GM19043 (cell line): ENCODE measurements at regions not wholly inside any gene's neighbourhood (a gene's known extent, or its start where the extent isn't known, plus 50 kb on each side); places are given as distances from the start of the nearest gene placed in this dataset.
"Not testable (repeated sequence)": the region's sequence is repeated elsewhere in the genome, so short reads cannot be mapped to it uniquely, and the experiment has no call there.

Source experiments
- ATAC-seq: cut with Tn5 transposase; IDR thresholded peaks from one replicate; pipeline ENCODE4 v1.9.1; 2021; ENCODE audit warnings: low read depth; ENCODE audit not compliant: unreplicated experiment

DNA sequence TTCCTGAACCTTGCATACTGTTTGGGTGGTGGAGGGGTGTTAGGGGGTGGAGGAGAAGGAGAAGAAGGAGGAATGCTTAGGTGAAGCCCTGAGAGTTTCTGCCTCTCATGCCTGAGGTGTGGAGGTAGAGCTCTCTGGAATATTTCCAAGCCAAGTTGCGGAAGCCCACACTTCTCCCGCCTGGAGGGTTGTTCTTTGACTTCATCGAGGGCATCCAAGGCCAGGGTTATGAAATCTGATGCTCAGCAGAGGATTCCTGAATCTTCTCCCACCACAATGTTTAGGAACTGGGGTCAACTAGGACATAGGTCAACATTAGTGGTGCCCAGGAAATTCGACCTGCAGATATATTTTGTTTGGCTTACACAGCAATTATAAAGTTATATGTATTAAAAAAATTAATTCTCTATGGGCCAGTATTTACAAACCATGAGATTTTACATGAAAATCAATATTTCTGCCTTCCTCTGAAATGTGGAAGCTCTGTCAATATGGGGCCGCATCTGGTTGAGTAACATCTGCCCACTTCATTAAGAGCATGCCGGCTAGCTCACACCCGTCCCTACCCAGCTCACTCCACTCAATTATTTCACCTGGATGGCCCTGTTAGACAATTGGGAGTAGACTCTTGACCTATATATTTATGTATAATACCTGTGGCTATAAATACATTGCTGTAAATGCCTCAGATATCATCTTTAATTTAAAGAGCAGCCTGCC, 257.1 kb upstream of the ZFP64 start:
- ATAC-seq, result no peak

DNA sequence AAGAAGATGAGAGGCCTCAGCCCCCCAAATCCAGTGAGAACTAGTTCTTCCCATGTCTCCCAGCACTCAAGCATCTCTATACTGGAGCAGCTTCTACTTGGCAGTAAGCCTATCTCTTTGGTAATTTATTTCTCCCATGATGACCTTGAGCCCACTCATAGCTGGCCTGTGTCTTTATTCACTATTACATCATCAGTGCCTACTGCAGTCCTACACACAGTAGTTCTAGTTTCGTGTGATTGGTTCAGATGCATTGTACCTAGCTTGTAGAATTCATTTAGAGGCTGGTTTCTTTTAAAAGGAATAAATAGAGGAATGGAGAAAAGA, 255.6 kb upstream of the ZFP64 start:
- ATAC-seq, result no peak

DNA sequence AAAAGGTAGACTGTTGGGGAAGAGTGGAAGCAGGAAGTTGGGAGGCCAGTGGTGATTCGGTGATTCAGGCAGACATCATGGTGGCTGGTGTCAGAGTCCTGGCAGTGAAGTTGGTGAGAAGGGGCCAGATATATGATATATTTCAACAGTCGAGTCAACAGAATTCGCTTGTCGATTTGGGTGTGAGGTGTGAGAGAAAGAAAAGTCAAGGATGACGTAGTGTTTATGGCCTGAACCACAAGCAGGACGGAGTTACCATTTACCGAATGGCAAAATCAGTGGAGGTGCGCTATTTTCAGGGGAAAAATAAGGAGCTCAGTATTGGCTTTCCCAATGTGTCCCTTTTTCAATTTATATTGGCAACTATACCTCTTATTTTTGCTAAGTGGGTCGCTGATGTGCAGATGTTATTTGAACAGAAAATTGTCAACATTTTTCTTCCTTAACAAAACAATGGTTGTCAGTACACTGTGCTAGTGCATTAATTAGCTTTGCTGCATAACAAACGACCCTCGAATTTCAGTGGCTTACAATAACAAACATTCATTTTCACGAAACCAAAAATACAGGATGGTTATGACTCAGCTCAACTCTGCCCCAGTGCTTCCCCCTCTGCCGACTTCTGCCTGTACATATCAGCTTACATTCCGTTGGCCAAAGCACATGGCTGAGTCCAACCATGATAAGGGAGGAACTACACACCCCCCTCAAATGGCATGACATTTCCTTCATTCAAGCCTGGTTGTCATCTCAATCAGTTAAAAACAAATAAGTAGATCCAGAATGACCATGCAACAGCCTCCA, 255.0 kb upstream of the ZFP64 start:
- ATAC-seq, result no peak

DNA sequence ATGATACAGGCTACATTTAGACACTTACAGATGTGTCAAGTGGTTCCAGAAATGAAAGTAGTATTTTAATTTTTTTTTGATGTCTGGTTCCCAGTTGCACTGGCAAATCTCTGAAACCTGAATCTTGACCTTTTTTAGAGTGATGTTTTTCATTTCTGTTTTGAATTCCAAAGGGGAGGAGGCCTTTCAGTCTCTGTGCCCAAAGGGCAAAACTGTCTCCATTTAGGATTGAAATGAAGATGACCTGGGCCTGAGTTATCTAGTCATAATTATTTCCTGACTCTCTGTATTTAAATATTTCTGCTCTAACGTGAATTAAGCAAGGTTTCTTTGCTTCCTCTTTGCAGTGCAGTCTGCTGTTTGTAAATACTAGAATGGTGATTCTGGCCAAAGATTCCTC, 252.9 kb upstream of the ZFP64 start:
- ATAC-seq, result no peak

DNA sequence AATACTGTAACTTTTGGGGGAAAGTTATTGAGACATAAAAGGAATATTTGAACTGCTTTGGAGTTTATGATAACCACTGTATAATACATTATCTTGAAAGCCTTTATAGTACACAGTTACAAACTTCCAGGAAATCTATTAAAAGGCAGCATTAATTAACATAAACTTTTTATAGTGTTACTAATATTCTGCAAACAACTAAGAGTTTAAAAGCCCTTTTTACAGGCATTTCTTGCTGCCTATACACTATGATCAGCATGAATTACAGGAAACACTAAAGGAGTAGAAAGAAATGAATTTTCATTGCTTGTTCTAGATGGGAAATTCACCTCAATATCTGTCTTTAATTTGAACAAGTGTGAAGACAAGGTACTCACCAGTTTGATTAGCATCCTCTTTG, 252.3 kb upstream of the ZFP64 start:
- no peak for ATAC-seq

DNA sequence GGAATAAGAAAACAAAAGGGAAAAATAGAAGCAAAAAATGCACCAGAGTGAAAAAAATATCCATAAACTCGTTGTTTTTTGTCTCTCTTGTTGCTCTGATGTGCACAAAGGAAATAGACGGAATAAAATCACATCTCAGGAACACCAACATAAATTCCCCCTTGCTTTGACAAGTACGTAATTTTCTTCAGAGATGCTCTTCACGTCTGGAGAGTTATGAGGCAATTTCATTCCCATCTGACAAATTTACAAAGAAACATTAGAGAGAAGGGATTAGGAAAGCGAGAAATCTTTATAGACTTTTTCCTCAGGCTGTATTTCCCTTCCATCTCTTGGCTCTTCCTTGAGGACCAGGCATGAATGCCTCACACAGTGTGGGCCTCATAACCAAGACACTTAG, 250.1 kb upstream of the ZFP64 start:
- no peak for ATAC-seq

DNA sequence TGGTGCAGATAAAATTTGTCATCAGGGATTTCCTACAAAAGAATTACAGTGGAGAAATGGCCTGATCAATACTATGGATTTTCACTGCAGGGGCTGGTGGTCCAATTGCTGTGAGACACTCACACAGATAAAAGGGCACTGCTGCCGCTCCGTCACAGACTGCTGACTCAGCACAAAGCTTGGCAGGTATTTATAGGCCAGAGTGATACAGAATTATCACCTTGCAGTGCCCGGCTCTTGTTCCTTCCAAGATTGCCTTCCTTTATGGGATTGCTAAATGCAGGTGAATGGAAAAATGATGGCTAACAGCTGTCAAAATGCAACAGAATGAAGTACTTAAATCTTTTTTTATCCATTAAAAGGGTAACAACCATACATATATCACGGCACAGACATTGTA, 247.8 kb upstream of the ZFP64 start:
- ATAC-seq, result no peak

DNA sequence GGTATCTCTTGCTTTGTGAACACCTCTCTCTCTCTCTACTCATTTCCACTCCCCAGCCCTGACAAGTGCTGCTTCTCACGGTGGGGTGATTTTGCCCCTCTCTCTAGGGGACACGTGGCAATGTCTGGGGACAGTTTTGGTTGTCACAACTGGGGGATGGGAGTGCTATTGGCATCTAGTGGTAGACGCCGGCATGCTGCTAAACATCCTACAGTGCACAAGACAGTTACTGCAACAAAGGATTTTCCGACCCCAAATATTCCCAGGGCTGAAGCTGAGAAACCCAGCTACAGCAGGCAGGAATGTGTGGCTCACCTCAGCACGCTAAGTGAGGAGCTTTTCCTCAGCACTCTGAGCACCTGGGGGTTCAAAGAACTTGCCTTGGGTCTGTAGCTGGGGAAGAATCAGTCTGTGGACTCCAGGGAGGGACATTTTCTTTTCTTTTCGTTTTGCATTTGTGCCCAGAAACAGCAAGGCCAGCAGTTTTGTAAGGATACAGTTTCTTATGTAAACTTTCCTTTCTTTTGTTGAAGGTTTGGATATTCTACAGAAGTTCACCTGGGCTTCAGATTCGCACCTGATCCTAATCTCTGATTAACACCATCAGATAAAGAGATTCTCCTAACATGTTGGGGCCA, 246.9 kb upstream of the ZFP64 start:
- ATAC-seq, result no peak

DNA sequence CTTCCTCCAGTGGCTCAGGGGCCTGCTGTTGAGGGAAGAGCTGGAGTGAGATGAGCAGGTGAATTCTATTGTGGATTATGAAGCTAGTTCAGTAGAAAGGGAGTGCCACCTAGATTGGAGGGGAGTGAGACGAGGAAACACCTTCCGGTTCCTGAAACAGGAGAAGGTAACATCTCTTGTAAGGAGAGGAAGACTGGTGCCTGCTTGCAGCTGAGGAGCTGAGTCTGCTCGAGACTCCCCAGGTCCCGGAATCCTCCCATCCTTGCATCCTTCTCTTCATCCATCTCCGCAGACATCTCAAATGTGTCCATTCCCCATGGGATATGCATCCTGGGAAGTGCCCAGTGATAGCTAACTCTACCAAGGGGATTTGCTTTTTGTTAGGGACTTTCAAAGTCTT, 242.9 kb upstream of the ZFP64 start:
- no peak for ATAC-seq

DNA sequence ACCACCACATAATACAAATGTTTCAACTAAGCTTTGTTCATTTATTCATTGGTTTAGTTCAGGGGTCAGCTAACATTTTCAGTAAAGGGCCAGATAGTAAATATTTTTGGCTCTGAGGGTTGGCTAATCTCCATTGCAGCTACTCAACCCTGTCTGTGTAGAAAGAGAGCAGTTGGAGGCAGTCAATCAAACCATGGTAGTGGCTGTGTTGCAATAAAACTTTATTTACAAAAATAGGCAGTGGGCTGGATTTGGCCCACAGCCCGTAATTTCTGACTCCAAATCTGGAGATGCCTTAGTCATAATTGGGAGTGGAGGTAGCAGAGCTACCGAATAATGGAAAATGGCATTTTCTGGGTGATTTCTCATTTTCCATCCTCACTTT, 242.5 kb upstream of the ZFP64 start:
- no peak for ATAC-seq

DNA sequence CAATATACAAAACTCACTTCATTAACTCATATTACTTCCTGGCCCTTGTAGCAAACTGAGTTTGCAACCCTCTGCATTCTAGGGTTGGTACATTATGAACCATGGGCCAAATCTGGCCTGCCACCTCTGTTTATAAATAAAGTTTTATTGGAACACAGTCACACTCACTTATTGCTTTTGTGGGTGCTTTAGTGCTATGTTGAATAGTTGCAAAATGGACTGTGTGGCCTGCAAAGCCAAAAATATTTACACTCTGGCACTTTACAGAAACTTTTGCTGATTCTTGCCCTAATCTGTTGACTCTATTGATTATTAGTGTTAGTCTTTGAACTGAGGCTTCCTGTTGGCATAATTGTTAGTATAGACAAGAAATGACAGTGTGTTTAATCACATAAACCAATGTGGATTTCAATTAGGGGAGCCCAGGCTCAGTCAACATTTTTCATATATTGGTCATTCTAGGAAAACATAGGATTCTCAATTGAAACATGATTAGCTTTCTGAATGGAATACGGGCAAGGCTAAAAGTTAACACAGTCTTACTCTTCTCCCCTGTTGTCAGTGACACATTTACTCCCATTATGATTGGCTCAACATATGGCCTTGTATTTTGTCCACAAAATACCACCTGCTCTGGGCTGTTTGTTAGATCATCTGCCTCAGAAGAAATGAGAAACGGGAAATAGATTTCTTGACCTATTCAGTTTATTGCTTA, 241.9 kb upstream of the ZFP64 start:
- no peak for ATAC-seq

DNA sequence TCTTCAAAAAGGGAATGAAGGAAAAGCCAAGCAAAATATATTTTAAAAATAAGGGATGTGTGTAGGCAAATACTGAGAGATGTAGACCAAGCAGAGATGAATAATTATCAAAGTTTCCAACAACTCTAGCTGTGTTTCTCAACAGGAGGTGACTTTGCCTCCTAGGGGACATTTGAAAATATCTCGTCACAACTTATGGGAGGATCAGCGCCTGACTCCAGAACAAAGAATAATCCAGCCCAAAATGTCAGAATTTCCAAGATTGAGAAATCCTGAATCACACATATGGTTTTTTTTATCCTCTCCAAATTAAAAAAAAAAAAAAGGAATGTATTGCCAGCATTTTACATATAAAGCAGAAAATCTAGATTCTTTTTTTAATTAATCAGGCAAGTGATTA, 241.2 kb upstream of the ZFP64 start:
- ATAC-seq, result no peak

DNA sequence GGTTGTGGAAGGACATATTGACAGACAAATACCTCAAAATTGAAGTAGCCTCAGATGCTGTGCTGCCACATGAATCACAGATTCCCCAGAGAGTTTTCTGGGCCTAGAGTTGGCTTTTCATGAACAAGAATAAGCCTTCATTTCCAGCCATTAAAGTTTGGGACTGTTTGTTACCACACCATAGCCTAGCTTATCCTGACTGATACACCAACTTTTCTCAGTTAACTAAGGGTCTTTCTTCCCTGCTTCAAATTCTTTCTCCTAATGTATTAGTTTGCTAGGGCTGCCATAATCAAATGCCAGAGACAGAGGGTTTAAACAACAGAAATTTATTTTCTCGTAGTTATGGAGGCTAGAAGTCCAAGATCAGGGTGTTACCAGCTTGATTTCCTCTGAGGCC, 237.4 kb upstream of the ZFP64 start:
- ATAC-seq, result no peak

DNA sequence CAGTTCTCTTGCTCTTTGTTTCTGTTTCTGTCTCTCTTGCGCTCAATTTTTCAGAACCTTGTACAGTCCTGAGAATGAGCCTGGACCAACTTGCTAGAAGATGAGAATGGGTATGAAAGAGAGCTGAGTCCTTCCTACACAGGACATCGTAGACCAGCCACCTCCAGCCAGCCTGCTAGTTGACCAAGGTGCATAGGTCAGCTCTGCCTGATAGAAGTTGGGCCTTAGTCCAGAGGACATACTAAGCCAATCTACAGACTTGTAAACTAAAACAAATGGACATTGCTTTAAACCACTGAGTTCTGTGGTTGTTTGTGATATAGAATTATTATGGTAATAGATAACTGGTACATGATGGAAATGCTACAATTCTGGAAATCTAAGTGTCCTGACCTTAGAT, 236.4 kb upstream of the ZFP64 start:
- ATAC-seq, result no peak

DNA sequence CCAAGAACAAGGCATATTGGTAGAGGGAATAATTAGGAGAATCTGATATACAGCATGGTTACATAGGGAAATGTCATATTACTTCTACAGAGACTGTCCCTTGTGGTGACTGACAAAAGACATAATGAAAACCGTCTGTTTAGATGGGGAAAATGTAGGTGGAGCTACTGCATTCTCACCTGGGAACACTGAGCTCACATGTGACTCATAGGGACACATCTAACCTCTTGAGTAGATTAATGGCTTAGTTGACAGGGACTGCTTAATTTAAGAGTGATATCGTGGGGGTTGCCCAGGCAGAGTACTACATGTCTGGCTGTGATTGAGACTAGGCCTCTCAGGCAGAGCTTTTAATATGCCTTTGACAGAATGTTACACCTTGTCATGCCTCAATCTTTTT, 235.3 kb upstream of the ZFP64 start:
- ATAC-seq, result no peak

DNA sequence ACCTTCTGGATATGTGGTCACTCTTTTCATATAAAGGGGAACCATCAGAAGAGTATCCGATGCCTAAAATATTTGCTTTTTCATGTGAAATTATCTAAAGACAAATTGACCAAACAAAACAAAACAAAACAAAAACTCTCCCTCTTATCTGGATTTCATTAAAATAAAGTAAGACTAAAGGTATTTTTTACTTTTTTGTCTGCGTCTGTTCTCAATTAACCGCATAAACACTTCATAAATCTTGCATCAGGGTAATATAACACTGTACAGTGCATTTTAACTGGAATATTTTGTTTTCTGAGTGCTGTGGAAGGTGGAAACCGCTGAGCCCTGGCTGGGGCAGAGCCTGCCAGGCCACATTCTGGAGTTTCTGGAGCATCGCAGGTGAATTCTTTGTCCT, 234.1 kb upstream of the ZFP64 start:
- no peak for ATAC-seq

DNA sequence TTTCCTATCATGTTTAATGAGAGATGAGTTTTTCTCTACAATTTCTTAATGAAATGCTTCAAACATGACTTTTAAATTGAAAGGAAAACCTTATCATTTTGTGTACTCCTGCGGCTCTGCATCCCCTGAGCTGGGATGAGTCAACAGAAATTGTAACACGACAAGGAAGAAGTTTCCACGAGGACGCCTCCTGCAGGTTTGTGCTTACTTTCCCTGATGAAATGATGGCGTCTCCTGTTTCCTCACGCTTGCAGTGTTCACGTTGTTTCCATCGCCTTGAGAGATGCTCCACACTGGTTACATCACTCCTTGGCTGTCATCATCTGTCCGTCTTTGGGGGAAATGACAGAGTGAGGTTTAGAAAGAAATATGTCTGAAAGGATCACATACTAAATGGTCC, 233.7 kb upstream of the ZFP64 start:
- no peak for ATAC-seq

DNA sequence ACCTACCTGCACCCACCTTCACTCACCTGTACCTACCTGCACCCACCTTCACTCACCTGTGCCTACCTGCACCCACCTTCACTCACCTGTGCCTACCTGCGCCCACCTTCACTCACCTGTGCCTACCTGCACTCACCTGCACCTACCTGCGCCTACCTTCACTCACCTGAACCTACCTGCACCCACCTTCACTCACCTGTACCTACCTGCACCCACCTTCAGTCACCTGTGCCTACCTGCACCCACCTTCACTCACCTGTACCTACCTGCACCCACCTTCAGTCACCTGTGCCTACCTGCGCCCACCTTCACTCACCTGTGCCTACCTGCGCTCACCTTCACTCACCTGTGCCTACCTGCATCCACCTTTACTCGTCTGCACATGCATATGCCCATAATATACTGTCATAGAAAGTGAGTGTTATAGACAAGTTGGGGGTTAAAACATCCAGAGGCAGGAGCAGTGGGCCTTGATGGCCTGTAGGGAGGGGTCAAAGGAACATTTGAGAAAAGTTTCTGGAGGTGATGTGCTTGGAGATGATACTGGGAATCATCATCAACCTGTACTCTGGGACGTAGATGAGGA, 232.9 kb upstream of the ZFP64 start:
- not testable (repeated sequence) for ATAC-seq

DNA sequence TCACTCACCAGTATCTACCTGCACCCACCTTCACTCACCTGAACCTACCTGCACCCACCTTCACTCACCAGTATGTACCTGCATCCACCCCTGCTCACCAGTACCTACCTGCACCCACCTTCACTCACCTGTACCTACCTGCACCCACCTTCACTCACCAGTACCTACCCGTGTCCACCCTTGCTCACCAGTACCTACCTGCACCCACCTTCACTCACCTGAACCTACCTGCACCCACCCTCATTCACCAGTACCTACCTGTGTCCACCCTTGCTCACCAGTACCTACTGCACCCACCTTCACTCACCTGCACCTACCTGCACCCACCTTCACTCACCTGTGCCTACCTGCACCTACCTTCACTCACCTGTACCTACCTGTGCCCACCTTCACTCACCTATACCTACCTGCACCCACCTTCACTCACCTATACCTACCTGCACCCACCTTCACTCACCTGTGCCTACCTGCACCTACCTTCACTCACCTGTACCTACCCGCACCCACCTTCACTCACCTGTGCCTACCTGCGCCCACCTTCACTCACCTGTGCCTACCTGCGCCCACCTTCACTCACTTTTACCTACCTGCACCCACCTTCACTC, 232.1 kb upstream of the ZFP64 start:
- not testable (repeated sequence) for ATAC-seq

DNA sequence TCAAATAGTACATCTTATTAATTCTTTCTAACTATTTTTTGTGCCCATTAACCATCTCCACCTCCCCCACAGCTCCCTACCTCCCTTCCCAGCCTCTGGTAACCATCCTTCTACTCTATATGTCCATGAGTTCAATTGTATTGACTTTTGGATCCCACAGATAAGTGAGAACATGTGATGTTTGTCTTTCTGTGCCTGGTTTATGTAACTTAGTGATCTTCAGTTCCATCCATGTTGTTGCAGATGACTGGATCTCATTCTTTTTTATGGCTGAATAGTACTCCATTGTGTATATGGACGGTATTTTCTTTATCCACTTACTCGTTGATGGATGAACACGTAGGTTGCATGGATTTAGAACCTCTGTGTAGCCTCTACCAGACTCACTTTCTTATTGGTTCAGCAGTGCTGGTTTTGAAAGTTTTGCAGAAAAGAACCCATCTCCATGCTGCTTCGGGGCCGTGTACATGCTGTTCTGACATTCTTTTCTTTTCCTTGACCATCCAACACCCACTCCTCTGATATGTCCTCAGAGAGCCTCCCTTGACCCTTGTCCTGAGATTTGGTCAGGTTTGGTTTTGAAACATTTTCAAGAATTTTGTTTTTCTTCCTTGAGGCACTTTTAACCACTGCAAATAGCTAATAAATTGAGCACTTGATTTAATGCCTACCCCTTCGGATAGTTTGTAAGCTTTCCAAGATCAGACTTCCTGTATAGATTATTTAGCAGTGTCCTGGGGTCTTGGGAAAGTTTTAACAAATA, 231.2 kb upstream of the ZFP64 start:
- no peak for ATAC-seq
